Stimulated activated CD8-positive, alpha-beta memory T cell treated with anti-CD3 and anti-CD28 coated beads, Interleukin-2, amount 100 ng/mL, for 1 hour (primary cell): ENCODE measurements at regions not wholly inside any gene's neighbourhood (a gene's known extent, or its start where the extent isn't known, plus 50 kb on each side); places are given as distances from the start of the nearest gene placed in this dataset.

Source experiments
- DNase-seq, 2 donors: peaks; one replicate each; pipeline ENCODE4 v3.0.0-alpha.2; 2020; ENCODE audit warnings: low read depth in 2 of 2

DNA sequence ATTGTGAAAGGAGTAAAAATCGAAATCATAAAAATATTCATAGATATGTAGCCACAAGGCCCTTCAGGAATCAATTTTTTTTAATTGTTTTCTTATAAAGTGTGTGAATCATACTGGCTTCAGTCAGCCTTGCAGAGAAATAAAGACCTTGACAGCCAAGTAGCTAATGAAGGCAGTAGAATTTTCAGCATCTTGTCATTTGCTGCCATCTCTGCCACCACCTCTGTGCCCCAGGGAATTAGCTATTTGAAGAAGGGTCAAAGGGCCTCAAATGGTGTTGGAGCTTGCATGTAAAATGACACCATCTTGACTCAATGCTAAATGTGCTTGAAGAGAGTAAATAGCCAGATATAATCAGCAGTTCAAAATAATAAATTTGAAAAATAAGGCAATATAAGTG lies 359.4 kb upstream of the DCN start:
- DNase-seq = no peak

DNA sequence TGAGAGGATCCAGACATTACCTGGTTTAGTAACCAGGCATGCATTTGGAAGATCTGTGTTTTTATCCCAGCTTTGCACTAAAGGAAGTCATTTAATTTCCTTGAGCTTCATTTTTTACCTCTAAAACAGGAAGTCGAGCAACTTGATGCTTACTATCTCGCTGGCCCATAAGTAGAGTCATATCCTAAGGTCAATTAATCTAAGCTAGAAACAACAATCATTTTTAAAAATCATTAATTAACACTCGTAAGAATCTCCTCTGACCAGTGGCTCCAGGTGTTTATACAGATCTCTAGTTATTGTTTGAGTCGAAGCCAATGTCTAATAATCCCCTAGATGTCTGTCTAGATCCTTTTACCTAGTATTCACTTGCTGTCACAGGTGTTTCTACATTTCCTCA lies 355.8 kb upstream of the DCN start:
- DNase-seq = no peak

DNA sequence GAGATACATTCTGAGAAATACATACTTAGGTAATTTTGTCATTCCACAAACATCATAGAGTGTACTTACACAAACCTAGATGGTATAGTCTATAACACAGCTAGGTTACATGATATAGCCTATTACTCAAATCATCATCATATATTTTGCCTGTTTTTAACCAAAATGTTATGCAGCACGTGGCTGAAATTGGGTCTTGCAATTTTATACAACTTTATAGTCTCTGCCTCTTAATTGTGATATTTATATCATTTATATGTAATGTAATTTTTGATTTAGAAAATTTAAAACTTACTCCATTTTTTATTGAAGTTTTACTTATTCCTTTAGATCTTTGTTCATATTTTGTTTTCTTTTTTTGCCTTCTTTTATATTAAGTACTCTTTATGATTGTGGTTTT lies 350.7 kb upstream of the DCN start:
- no peak for DNase-seq

DNA sequence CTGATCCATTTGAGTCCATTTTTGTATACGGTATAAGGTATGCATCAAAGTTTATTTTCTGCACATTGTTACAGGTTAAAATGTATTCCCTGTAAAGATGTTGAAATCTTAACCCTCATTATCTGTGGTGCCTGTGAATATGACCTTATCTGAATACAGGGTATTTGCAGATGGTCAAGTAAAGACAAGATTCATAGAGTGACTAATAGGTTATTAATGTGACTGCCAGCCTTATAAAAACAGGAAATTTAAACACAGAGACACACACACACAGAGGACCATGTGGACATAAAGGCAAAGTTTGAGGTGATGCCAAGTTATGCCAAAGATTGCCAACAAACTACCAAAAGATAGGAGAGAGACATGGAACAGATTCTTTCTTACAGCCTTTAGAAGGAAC lies 347.2 kb upstream of the DCN start:
- no peak for DNase-seq

DNA sequence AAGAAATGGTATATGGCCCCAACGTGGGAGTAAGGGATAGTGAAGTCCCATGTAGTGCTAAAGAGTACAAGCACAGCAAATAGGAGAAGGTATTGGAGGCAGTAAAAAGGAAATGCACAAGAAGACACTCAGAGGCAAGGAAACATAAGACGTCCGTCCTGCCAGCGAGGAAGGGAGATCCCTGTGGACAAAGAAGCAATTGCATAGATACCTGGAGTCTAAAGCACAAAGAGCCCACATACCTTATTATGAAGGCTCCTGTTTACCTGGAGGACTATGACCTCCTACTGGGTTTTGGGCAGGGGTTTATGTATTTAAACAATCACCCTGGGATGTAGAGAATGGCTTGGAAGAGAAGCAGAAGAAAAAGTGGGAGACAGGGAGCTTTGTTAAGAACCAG lies 341.2 kb upstream of the DCN start:
- DNase-seq = no peak

DNA sequence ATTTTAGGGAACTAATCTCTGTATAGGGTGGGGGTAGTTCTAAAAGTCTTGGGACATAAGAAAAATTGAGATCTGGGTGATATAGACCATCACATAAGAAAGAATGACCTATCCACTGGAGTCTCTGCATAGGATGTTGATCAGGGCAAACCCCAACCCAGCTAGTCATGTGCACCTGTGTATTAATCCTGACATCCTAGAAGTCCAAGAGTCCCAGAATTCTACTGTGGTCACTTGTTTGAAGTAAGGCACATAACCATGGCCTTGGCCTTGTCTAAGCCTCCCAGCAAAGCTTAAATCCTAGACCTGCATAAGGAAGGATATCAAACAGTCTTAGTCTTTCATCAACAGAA lies 334.1 kb upstream of the DCN start:
- no peak for DNase-seq

DNA sequence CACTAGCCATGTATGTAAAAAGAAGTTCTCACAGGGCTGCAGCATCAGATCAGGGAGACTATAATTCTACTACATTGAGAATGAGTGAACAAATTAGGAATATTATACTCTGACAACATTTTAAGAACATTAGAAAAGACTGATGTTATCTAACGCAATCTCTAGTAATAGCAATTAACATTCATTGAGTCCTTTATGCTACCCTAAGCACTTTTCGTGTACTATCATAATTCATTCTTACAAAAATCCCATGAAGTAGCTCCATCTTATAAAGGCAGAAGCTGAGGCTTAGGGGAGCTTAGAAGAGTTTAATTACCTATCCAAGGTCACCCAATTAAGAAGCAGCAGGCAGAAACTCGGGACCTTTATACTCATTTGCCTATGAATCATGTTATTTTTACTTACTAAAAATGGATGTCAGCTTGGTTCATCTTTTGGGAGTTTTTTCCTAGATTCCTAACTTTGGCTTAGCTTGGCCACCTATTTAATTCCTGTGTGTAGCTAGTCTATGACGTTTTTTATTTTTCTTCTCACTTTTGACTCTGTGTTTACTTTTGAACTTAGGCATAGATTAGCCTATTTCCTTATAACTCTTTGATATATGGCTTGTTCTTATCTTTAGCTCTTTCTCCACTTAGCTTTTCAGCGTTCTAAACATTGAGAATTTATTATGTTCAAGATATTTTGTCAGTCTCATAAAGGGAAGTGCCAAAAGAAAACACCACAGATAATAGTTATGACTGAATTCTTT lies 333.5 kb upstream of the DCN start:
- DNase-seq = no peak

DNA sequence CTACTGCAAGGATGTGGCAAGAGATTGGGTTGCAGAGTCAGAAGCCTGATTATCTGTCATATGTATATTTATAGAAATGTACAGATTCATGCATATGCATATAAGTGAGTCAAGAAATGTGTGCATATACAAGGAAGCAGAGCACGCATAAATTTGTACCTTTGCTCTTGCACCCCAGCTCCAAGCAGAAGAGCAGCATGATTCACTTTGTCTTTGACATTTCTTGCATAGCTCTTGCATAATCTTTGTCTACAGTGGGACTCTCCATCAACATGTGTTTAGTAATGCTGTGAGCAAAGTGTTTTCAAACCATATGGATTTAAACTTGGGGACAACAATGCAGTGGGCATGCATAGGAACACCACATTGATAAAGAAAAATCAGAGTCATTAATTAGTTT lies 330.7 kb upstream of the DCN start:
- DNase-seq = no peak

DNA sequence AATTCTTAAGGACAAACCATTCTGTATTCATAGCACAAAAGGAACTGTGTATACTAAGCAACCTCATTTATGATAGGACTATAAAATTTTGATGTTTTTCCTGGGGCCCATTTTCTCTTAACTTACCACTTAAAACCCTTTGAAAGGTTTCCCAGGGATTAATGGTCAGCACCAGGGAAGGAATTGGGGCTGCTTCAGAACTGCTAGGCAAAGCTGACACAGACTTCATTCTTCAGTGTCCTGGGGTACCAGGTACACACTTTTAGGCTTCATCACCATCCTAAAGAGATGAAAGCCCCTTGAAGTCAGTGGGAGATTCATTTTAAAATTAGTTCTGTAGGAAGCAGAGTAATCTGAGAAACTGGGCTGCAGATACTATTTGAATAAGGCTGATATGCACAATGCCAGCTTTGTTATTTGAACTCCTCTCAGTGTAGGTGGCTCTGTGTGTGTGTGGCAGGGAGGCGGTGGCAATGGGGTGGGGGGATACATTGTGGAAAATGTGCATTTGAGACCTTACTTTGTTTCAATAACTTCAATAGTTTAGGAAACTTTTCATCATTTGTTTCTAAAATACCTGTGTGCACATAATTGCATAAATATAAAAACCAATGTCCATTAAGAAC lies 329.3 kb upstream of the DCN start:
- no peak for DNase-seq

DNA sequence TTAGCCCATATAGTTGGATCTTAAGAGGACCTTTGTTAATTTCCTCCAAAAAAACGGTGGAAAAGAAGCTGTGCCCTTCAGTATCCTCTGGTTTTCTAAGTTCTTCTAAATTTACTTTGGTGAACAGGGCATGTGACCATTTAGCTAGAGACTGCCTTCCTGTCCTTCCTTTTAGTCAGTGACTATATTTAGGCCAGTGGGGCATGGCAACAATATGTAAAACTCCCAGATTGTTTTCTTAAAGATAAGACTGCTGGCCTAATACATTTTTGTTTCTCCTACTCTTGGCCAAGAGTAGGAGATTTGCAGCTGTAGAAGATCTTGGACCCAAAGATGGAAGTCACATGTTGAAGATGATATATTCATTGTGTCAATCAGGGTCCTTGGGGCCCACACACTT lies 325.1 kb upstream of the DCN start:
- no peak for DNase-seq

DNA sequence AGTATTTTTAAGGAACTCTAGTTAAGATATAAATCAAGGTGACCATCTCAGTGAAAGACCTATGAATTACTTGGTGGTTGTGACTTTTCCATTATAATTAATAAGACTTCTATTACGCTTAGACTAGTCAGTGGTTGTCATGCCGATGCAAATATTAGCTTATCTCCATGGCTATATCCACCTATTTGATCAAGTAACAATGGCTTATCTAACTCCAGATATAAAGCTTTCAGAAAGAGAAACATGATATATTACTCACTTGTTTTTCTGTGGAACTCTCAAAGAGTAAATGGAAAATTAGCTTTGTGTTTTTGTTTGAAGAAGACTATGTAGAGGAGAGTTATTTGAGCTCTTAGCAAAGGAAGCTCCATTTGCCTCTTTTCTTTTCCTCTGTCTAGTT lies 323.8 kb upstream of the DCN start:
- DNase-seq = no peak

DNA sequence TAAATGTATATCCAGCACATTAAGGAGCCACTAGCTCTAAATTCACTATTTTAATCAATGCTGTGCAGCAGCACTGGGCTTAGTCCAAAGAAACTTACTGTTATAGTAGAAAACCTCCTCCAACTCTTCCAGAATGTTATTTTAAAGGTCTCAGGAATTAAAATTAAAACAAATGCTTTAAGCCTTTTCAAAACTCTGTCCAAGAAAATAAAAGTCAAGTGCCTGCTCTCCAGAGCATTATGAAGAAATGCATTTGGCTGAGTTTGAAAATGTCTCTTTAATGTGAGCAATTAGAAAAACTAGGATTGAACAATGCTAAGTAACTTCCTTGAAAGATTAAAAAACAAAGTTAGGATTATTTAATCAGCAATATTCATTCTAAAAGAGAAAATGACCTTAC lies 322.4 kb upstream of the DCN start:
- DNase-seq = no peak

DNA sequence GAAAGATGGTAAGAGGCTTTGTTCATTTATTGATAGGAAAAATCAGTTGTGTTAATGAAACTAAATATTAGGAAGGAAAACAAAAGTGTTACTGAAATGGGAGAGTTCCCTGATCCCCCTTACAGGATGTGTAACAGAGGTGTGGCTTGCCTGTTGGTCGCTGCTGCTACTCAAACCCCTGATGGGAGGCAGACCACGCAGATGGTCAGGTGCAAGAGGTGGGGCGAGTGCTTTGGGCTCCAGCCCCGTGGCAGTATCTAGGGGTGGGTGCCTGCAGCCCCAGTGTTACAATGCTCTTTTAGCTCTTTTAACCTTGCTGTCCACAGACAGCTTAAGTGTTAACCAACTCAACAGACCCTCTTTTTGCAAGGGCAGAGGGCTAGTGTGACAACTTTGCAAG lies 319.6 kb upstream of the DCN start:
- DNase-seq = no peak

DNA sequence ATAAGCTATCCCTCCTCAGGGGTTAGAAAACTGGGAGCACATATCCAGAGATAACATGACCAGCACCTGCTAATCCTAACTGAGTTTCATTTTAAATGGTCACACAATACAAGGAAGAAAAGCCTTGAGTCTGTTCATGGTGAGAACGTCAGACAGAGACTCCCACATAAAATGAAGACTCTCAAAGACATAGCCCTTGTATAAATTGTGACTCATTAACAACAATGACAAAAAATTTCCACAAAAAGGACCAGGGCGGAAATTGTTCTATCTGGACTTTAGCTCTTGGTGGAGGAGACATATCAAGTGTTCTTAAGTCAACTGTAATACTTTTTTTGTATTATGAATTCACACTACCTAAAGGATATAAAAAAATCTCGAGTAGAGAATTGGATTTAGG lies 313.7 kb upstream of the DCN start:
- no peak for DNase-seq

DNA sequence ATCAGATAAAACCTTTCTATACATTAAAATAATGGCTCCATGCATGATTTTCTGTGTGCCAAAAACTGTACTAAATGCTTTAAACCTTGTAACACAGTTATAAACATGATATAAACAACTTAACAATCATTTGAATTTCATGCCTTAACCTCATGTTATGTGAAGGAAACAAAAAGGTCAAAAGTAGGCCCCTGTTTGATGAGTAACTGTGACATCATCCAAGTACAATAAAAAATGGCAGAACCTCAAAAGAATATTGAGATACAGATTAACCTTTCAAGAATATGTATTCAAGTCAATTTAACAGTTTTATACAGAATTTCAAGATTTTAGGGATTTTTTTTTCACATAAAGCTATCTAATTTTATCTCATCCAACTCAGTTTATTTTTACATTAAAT lies 310.7 kb upstream of the DCN start:
- no peak for DNase-seq

DNA sequence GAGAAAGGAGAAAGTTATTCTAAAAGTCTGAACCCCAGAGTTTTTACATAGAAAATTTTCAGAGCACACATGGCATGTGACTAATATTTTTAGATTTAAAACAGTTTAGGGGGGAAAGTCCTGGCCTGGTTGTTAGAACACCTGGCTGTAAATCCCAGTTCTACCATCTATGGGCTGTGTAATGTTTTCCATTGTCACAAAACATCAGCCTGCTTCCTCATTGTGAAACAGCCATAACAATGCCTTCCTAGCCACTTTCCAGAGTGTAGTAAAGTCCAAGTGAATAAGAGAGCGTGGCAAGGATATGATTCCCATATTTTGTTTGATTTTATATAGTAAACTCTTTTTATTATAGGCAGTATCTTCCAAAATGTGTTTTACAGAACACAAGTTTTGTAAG lies 310.0 kb upstream of the DCN start:
- no peak for DNase-seq

DNA sequence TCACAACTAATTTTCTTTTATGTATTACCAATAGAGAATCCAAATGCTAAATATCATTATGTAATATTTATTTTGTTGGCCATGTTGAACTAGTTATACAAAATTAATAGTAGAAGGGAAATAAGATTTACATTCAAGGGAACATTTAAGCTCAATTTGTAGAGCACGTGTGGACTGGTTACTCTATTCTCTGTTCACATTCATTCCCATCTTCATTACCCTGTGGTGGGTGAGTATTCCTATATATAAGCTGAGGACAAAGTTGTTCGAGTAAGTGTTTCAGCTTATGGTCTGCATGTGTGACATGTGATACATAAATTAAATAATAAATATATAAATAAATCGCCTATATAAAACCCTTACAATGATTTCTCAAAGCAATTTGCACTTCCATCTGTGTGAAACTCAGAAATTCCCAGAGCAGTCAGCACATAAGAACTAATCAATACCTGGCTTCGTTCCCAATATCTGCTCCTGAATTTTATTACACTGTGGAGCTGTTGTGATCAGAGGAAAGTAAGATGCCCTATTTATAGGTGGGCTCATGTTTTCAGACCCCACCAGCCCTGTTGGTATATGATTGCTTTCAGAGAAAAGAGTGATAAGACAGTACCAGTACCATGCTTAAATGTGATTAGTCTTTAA lies 308.2 kb upstream of the DCN start:
- no peak for DNase-seq

DNA sequence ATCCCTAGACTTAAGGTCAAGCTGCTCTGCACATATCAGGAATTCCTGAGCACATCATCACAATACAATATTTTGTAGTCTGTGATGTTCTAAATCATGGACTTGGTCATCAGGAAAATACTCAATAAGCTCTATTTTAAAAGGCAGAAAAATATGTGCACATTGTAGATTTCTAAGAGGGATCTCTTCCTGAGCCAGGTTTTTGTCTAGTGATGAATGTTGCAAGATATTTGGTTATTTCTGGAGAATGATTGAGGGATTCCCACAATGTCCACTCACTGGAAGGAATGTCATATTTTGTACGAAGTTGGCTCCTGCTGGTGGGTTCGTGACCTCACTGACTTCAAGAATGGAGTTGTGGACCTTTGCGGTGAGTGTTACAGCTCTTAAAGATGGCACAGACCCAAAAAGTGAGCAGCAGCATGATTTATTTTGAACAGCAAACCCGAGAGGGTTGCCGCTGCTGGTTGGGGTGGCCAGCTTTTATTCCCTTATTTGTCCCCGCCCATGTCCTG lies 300.9 kb upstream of the DCN start:
- DNase-seq = no peak

DNA sequence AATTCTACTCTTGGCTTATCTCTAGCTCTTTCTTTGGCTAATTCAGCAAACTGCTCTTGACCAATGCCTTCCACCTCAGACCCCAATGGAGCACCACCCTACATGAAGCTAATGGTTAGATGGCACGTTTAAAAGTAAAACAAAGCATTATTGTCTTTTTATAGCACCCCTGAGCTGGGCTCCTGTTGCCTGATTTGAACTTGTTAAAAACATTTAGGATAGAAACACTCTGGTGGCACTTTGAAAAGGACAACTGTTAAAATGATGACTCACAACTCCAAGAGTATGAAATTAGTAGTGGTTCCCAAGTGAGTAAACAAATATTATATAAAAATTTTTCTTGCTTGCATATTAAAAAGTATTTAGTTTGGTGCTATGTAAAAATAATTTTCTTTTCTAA lies 299.6 kb upstream of the DCN start:
- no peak for DNase-seq

DNA sequence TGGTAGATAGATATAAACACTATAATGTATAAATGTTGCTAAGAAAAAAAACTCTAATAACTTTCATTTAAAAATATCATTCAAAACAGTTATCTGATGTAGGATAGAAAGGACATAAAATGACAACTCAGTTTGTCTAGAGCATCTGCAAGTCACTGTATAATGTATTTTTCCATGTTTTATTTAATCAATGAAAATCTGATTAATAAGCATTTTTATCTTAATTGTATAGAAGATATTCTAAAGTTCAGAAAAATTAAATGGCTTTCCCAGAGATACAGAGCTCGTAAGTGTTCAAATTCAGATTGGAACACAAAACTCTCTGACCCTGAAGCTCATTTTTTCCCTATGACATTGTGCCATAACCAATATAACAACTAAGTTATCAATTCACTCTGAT lies 295.9 kb upstream of the DCN start:
- DNase-seq = no peak

DNA sequence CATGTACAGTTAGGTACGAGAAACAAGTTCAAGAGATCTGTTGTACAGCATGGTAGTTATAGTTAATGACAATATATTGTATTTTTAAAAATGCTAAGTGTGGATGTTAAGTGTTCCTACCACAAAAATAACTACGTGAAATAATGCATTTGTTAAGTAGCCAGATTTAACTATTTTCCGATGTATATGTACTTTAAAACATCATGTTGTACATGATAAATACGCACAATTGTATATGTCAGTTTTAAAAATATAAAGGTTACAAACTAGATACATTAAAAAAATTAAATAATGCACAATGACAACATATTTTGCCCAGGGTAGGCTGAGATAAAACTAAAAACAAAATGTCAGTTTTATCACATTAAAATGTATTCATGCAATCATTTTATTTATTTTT lies 285.1 kb upstream of the DCN start:
- no peak for DNase-seq

DNA sequence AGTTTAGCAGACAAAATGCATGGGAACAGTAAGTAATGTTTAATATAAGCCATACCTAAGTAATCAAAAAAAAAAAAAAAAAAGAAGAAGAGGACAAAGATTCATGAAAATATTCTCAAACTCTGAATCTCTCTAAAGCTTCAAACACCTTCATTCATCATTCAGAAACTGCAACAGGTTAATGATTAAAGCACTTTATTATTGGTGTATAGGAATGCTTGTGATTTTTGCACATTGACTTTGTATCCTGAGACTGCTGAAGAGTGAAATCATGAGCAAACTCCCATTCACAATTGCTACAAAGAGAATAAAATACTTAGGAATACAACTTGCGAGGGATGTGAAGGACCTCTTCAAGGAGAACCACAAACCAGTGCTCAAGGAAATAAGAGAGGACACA lies 278.4 kb upstream of the DCN start:
- no peak for DNase-seq

DNA sequence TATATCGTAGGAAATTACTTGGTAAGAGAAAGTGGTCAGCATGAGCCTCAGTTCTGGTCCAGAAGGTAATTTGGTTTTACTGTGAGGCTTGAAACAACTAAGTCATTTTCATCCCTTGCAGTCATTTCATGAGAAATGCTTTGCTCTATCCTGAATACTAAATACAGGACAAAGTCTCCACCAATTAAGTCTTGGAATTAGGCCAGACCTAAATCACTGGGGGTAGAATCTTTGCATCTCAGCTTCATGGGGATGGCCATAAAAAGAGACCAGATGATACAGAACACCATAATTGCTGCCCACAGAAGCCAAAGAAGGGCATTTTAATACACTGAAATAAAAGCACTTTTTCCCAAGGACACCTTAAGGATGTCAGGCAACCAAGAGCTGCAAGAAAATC lies 277.9 kb upstream of the DCN start:
- no peak for DNase-seq
